HEK293 (cell line): ENCODE measurements at regions not wholly inside any gene's neighbourhood (a gene's known extent, or its start where the extent isn't known, plus 50 kb on each side); places are given as distances from the start of the nearest gene placed in this dataset.

Source experiments
- CTCF ChIA-PET: fragments of 350-600 bp; formaldehyde crosslinking; extraction: SDS; loops from one replicate; lab custom pipeline; 2021; ENCODE audit warnings: antibody characterized with exemption; lab: Yijun Ruan, JAX
- POLR2A ChIA-PET: fragments of 300-600 bp; formaldehyde crosslinking; extraction: SDS; loops from one replicate; lab custom pipeline; 2020; ENCODE audit warnings: antibody characterized with exemption, inconsistent platforms; lab: Yijun Ruan, JAX
- H3K27ac ChIP-seq: fragments of 200-500 bp; sonication (Bioruptor generic); 2 replicates; pipeline ENCODE4 v1.5.1; 2014; ENCODE audit warnings: low read depth, low read length, control low read depth, inconsistent platforms; ENCODE audit errors: extremely low read depth
- H3K36me3 ChIP-seq, 2 experiments: fragments of 200-500 bp in 1 of 2; sonication (Bioruptor generic) in 1 of 2; 1 replicate in 1 of 2; 2 replicates in 1 of 2; pipeline ENCODE4 v1.5.1; 2014 to 2017; ENCODE audit warnings: inconsistent platforms in 2 of 2, low read length in 2 of 2; ENCODE audit not compliant: control insufficient read depth in 2 of 2, insufficient read depth in 1 of 2
- H3K4me1 ChIP-seq: fragments of 200-500 bp; sonication (Bioruptor generic); 2 replicates; pipeline ENCODE4 v1.5.1; 2014; ENCODE audit warnings: mild to moderate bottlenecking, low read length, inconsistent platforms; ENCODE audit not compliant: control insufficient read depth, insufficient read depth
- H3K4me3 ChIP-seq: 2 replicates; pipeline ENCODE4 v1.5.1; 2011; ENCODE audit warnings: low read depth, mild to moderate bottlenecking, control low read depth, low read length, moderate library complexity
- H3K9me3 ChIP-seq: fragments of 200-500 bp; sonication (Bioruptor generic); 2 replicates; pipeline ENCODE4 v1.5.1; 2014; ENCODE audit warnings: low read depth, low read length, inconsistent platforms; ENCODE audit not compliant: control insufficient read depth, insufficient read depth
- ELK4 ChIP-seq: IDR thresholded peaks from 2 replicates; pipeline ENCODE4 v1.6.1; 2011; ENCODE audit warnings: mild to moderate bottlenecking, low read depth, low read length, borderline replicate concordance
- MZF1 ChIP-seq: fragments of 450-650 bp; formaldehyde crosslinking; IDR thresholded peaks from 2 replicates; pipeline ENCODE4 v1.5.1; 2017; ENCODE audit warnings: missing biosample characterization, missing genetic modification characterization, borderline replicate concordance
- REPIN1 ChIP-seq: fragments of 450-650 bp; formaldehyde crosslinking; IDR thresholded peaks from 2 replicates; pipeline ENCODE4 v1.5.1; 2017; ENCODE audit warnings: missing biosample characterization, missing genetic modification characterization, low read depth
- ZBTB21 ChIP-seq: fragments of 450-650 bp; formaldehyde crosslinking; IDR thresholded peaks from 2 replicates; pipeline ENCODE4 v1.5.1; 2017; ENCODE audit warnings: missing biosample characterization, missing genetic modification characterization
- ZFHX2 ChIP-seq: fragments of 450-650 bp; formaldehyde crosslinking; conservative IDR thresholded peaks from 2 replicates; pipeline ENCODE4 v1.5.1; 2016; ENCODE audit warnings: missing biosample characterization, missing genetic modification characterization
- ZIC2 ChIP-seq: fragments of 450-650 bp; formaldehyde crosslinking; IDR thresholded peaks from 2 replicates; pipeline ENCODE4 v1.5.1; 2016; ENCODE audit warnings: missing biosample characterization, missing genetic modification characterization
- ZNF23 ChIP-seq: fragments of 450-650 bp; formaldehyde crosslinking; IDR thresholded peaks from 2 replicates; pipeline ENCODE4 v1.5.1; 2016; ENCODE audit warnings: missing biosample characterization, missing genetic modification characterization, borderline replicate concordance
- ZNF324 ChIP-seq: fragments of 450-650 bp; formaldehyde crosslinking; IDR thresholded peaks from 2 replicates; pipeline ENCODE4 v1.5.1; 2016; ENCODE audit warnings: missing biosample characterization, missing genetic modification characterization
- ZNF350 ChIP-seq: fragments of 450-650 bp; formaldehyde crosslinking; IDR thresholded peaks from 2 replicates; pipeline ENCODE4 v1.5.0; 2017; ENCODE audit warnings: missing biosample characterization, mild to moderate bottlenecking, missing genetic modification characterization
- ZNF362 ChIP-seq: fragments of 450-650 bp; formaldehyde crosslinking; IDR thresholded peaks from 2 replicates; pipeline ENCODE4 v1.5.1; 2016; ENCODE audit warnings: missing biosample characterization, missing genetic modification characterization
- ZNF530 ChIP-seq: fragments of 450-650 bp; formaldehyde crosslinking; IDR thresholded peaks from 2 replicates; pipeline ENCODE4 v1.5.1; 2016; ENCODE audit warnings: low read depth, missing biosample characterization, missing genetic modification characterization
- ZNF548 ChIP-seq: fragments of 450-650 bp; formaldehyde crosslinking; IDR thresholded peaks from 2 replicates; pipeline ENCODE4 v1.5.1; 2016; ENCODE audit warnings: missing biosample characterization, missing genetic modification characterization
- ZNF555 ChIP-seq: fragments of 450-650 bp; formaldehyde crosslinking; conservative IDR thresholded peaks from 2 replicates; pipeline ENCODE4 v1.5.1; 2017; ENCODE audit warnings: missing biosample characterization, mild to moderate bottlenecking, missing genetic modification characterization, inconsistent platforms
- ZNF624 ChIP-seq: fragments of 450-650 bp; formaldehyde crosslinking; IDR thresholded peaks from 2 replicates; pipeline ENCODE4 v1.5.1; 2017; ENCODE audit warnings: missing biosample characterization, missing genetic modification characterization
- ZNF639 ChIP-seq: fragments of 450-650 bp; formaldehyde crosslinking; IDR thresholded peaks from 2 replicates; pipeline ENCODE4 v1.5.1; 2016; ENCODE audit warnings: missing biosample characterization, missing genetic modification characterization
- ZNF76 ChIP-seq: fragments of 450-650 bp; formaldehyde crosslinking; IDR thresholded peaks from 2 replicates; pipeline ENCODE4; 2016; ENCODE audit warnings: low read depth, missing biosample characterization, missing genetic modification characterization, borderline replicate concordance

- no peak for TF ChIP-seq ZNF362 (tag by site-specific recombination)
- TF ChIP-seq ZNF76 (tag by site-specific recombination) = 0 out of 2 replicates have a peak, but pooled peaks have one; percentile 26
Observed at GRCh38 chr2:121095257-121096080, 189.5 kb downstream of the TFCP2L1 start (continued).

- no peaks in the 10 kb centered on the region for H3K36me3 ChIP-seq
- H3K4me3 ChIP-seq = no peak overlapping the region
- TF ChIP-seq MZF1 (tag by site-specific recombination) (no peak), ZNF624 (tag by site-specific recombination) (no peak), ZNF530 (tag by site-specific recombination) (no peak), ZBTB21 (tag by site-specific recombination) (no peak), ZNF639 (no peak), ZNF548 (tag by site-specific recombination) (no peak), ZNF23 (tag by site-specific recombination) (no peak), ELK4 (no peak), ZNF350 (no peak), ZFHX2 (tag by site-specific recombination) (no peak)
- no peak overlapping the region for H3K27ac ChIP-seq
- no peaks in the 10 kb centered on the region for H3K9me3 ChIP-seq
- ChIA-PET CTCF (interaction anchor here (0.6 to 5.8 kb wide), 12 partner anchors 10 to 260 kb away, joined by 3 to 128 read pairs (median 6); no protein-coding TSS in a partner anchor), POLR2A (no interaction called here)
- H3K4me1 ChIP-seq = no peaks in the 10 kb centered on the region
Observed at GRCh38 chr2:121096611-121097010, 188.4 kb downstream of the TFCP2L1 start.

- Histone ChIP-seq H3K4me1 (no peaks in the 10 kb centered on the region), H3K4me3 (no peak overlapping the region), H3K36me3 (no peaks in the 10 kb centered on the region), H3K9me3 (no peaks in the 10 kb centered on the region), H3K27ac (no peak overlapping the region)
- no peak for TF ChIP-seq REPIN1 (tag by site-specific recombination)
- TF ChIP-seq ZIC2 = no peak
- TF ChIP-seq ZNF324 (tag by site-specific recombination) = no peak
- no peak for TF ChIP-seq ZNF555 (tag by site-specific recombination)
- CTCF ChIA-PET = interaction anchor here (1.4 to 5.8 kb wide), 4 partner anchors 13 to 259 kb away, joined by 4 to 128 read pairs (median 14); no protein-coding TSS in a partner anchor
- POLR2A ChIA-PET = no interaction called here
Observed at GRCh38 chr2:121098556-121098955, 186.4 kb downstream of the TFCP2L1 start.
